ENCODE measurements at regions not wholly inside any gene's neighbourhood (a gene's known extent, or its start where the extent isn't known, plus 50 kb on each side); places are given as distances from the start of the nearest gene placed in this dataset.

DNA sequence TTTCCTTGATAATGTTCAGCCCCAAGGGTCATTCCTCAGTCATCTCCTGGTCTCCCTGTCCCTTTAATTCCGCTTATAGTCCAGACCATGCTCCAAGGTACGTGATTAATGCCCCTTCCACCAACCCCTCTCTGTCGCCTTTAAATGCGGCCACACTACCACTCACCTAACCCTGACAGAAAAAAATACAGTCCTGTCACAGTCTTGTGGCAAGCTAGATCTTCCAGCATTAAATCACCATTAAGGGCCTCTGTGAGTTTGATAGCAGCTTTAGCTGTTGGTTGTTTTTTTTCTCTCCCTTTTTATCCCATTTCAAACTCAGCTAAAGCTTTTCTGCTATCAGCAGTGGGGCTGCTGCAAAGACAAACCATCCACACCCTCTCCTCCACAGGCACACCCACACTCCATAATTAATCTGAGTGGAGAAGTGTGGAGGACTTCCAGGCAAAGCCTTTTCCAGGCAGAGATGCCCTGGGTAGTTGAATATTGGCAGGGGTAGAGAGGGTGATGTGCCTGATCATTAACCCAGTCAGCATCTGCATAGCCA, 522.7 kb upstream of the CLINT1 start:
- no peaks in the 10 kb centered on the region; the same call in 1 of the 2 replicates for H3K4me1 ChIP-seq (ENCODE audit: insufficient read depth, low read length)
- 92% methylated on average over 4 of the region's 4 CpGs for WGBS
- H3K9ac ChIP-seq (ENCODE audit: low read depth, low read length), result no peak overlapping the region

GRCh38 chr5:158380661-158381060, 521.7 kb upstream of the CLINT1 start:
- 95% methylated on average over 5 of the region's 5 CpGs for WGBS
- no peaks in the 10 kb centered on the region; the same call in 1 of the 2 replicates for H3K4me1 ChIP-seq (ENCODE audit: insufficient read depth, low read length)
- H3K27ac ChIP-seq (ENCODE audit: low read depth, low read length), result no peak overlapping the region
- H3K27me3 ChIP-seq (ENCODE audit: insufficient read depth, low read length), result no peaks in the 10 kb centered on the region
- H3K9ac ChIP-seq (ENCODE audit: low read depth, low read length), result no peak overlapping the region
- H3K4me3 ChIP-seq (ENCODE audit: low read length), result no peak overlapping the region
- H3K36me3 ChIP-seq (ENCODE audit: insufficient read depth, low read length), result no peaks in the 10 kb centered on the region
- H3K9me3 ChIP-seq (ENCODE audit: insufficient read depth, low read depth, low read length), result peaks cover 8% of the 10 kb centered on the region

More for the DNA sequence above, 522.7 kb upstream of the CLINT1 start:
- Histone ChIP-seq H3K27ac (ENCODE audit: low read depth, low read length) (no peak overlapping the region), H3K36me3 (ENCODE audit: insufficient read depth, low read length) (no peaks in the 10 kb centered on the region), H3K4me3 (ENCODE audit: low read length) (no peak overlapping the region), H3K9me3 (ENCODE audit: insufficient read depth, low read depth, low read length) (peaks cover 8% of the 10 kb centered on the region), H3K27me3 (ENCODE audit: insufficient read depth, low read length) (no peaks in the 10 kb centered on the region)

GRCh38 chr5:158378931-158379330, 520.0 kb upstream of the CLINT1 start:
- H3K4me1 ChIP-seq (ENCODE audit: insufficient read depth, low read length), result no peaks in the 10 kb centered on the region; the same call in 1 of the 2 replicates
- no peak overlapping the region for H3K4me3 ChIP-seq (ENCODE audit: low read length)
- no peak overlapping the region for H3K27ac ChIP-seq (ENCODE audit: low read depth, low read length)
- no peak overlapping the region for H3K9ac ChIP-seq (ENCODE audit: low read depth, low read length)
- H3K36me3 ChIP-seq (ENCODE audit: insufficient read depth, low read length), result no peaks in the 10 kb centered on the region
- H3K27me3 ChIP-seq (ENCODE audit: insufficient read depth, low read length), result no peaks in the 10 kb centered on the region
- H3K9me3 ChIP-seq (ENCODE audit: insufficient read depth, low read depth, low read length), result peaks cover 8% of the 10 kb centered on the region
- 65% methylated on average over 4 of the region's 4 CpGs for WGBS

GRCh38 chr5:158376679-158377078, 517.7 kb upstream of the CLINT1 start:
- Histone ChIP-seq H3K4me3 (ENCODE audit: low read length) (no peak overlapping the region), H3K9me3 (ENCODE audit: insufficient read depth, low read depth, low read length) (peaks cover 8% of the 10 kb centered on the region), H3K27me3 (ENCODE audit: insufficient read depth, low read length) (no peaks in the 10 kb centered on the region), H3K36me3 (ENCODE audit: insufficient read depth, low read length) (no peaks in the 10 kb centered on the region), H3K27ac (ENCODE audit: low read depth, low read length) (no peak overlapping the region), H3K9ac (ENCODE audit: low read depth, low read length) (no peak overlapping the region), H3K4me1 (ENCODE audit: insufficient read depth, low read length) (no peaks in the 10 kb centered on the region)

- WGBS, result 91% methylated on average over 3 of the region's 3 CpGs
- Histone ChIP-seq H3K4me3 (ENCODE audit: low read length) (no peak overlapping the region), H3K9ac (ENCODE audit: low read depth, low read length) (no peak overlapping the region), H3K9me3 (ENCODE audit: insufficient read depth, low read depth, low read length) (peaks cover 8% of the 10 kb centered on the region), H3K4me1 (ENCODE audit: insufficient read depth, low read length) (no peaks in the 10 kb centered on the region), H3K36me3 (ENCODE audit: insufficient read depth, low read length) (no peaks in the 10 kb centered on the region), H3K27me3 (ENCODE audit: insufficient read depth, low read length) (no peaks in the 10 kb centered on the region), H3K27ac (ENCODE audit: low read depth, low read length) (no peak overlapping the region)
Observed at GRCh38 chr5:158375531-158375930, 516.6 kb upstream of the CLINT1 start.

DNA sequence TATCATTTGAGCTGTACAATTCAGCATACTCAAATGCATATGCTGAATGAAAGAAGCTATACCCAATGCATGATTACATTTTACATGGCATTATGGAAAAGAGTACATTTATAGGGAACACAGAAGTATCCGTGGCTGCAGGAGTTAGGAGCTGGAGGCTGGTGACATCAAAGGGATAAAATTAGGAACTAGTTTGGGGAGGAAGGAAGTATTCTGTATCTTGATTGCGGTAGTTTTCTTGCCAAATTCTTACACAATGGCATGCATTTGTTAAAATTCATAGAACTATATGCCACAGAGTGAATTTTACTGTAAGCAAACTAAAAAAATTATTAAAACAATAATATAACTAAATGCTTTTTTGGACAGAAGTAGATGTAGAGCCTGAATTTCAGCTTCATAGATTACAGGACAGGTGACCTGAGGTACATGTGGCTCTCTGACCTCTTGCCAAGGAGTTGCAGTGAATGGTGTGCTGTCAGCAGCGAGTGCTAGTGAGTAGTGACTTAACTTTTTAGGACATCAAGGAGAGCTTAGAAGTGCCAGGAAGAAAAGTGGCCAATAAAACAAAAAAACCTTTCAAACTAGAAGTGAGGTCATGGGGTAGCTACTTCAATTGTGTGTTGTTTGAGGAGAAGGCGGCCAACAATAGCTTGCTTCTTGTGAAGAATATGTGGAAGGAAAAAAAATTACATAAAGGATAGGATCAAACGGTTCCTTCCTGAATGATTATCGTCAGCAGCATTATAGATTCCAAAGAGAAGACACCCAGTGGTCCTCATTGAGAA, 514.9 kb upstream of the CLINT1 start:
- H3K4me1 ChIP-seq (ENCODE audit: insufficient read depth, low read length), result peaks cover 3% of the 10 kb centered on the region; the same call in 1 of the 2 replicates
- no peak overlapping the region for H3K9ac ChIP-seq (ENCODE audit: low read depth, low read length)
- WGBS, result 94% methylated on average over 5 of the region's 6 CpGs
- no peak overlapping the region for H3K4me3 ChIP-seq (ENCODE audit: low read length)
- H3K27me3 ChIP-seq (ENCODE audit: insufficient read depth, low read length), result no peaks in the 10 kb centered on the region
- no peaks in the 10 kb centered on the region for H3K36me3 ChIP-seq (ENCODE audit: insufficient read depth, low read length)
- no peak overlapping the region for H3K27ac ChIP-seq (ENCODE audit: low read depth, low read length)
- H3K9me3 ChIP-seq (ENCODE audit: insufficient read depth, low read depth, low read length), result peaks cover 8% of the 10 kb centered on the region

GRCh38 chr5:158369241-158369640, 510.3 kb upstream of the CLINT1 start:
- WGBS, result 93% methylated on average over 4 of the region's 4 CpGs
- Histone ChIP-seq H3K4me3 (ENCODE audit: low read length) (no peak overlapping the region), H3K27me3 (ENCODE audit: insufficient read depth, low read length) (no peaks in the 10 kb centered on the region), H3K9ac (ENCODE audit: low read depth, low read length) (no peak overlapping the region), H3K36me3 (ENCODE audit: insufficient read depth, low read length) (no peaks in the 10 kb centered on the region), H3K27ac (ENCODE audit: low read depth, low read length) (no peak overlapping the region), H3K4me1 (ENCODE audit: insufficient read depth, low read length) (peaks cover 15% of the 10 kb centered on the region), H3K9me3 (ENCODE audit: insufficient read depth, low read depth, low read length) (no peaks in the 10 kb centered on the region)

DNA sequence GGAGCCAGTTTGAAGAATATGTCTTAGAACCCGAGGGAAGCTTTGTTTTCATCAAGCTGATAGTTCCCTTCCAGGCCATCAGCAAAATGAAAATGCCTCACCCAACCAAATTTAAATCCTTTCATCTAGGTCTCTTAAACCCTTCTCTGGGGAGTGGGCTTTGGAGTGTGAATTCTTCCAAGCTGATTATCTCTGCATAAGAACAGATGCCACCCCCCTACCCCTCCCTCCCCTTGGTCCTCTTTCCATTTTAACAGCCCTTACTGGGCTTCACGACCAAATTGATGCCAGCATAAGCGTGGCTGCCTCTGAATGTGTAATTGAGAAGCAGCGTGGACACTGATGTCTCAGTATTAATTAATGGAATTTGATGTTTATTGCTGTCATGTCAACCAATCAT, 509.7 kb upstream of the CLINT1 start:
- Histone ChIP-seq H3K27me3 (ENCODE audit: insufficient read depth, low read length) (no peaks in the 10 kb centered on the region), H3K9me3 (ENCODE audit: insufficient read depth, low read depth, low read length) (no peaks in the 10 kb centered on the region), H3K9ac (ENCODE audit: low read depth, low read length) (no peak overlapping the region), H3K27ac (ENCODE audit: low read depth, low read length) (no peak overlapping the region), H3K4me3 (ENCODE audit: low read length) (no peak overlapping the region), H3K4me1 (ENCODE audit: insufficient read depth, low read length) (peaks cover 15% of the 10 kb centered on the region), H3K36me3 (ENCODE audit: insufficient read depth, low read length) (no peaks in the 10 kb centered on the region)
- 72% methylated on average over 4 of the region's 4 CpGs for WGBS

- no peaks in the 10 kb centered on the region for H3K36me3 ChIP-seq (ENCODE audit: insufficient read depth, low read length)
- no peak overlapping the region for H3K4me3 ChIP-seq (ENCODE audit: low read length)
- 51% methylated on average over 4 of the region's 4 CpGs for WGBS
- H3K4me1 ChIP-seq (ENCODE audit: insufficient read depth, low read length), result peaks cover 15% of the 10 kb centered on the region
- no peak overlapping the region for H3K9ac ChIP-seq (ENCODE audit: low read depth, low read length)
- H3K27ac ChIP-seq (ENCODE audit: low read depth, low read length), result no peak overlapping the region
- no peaks in the 10 kb centered on the region for H3K27me3 ChIP-seq (ENCODE audit: insufficient read depth, low read length)
- H3K9me3 ChIP-seq (ENCODE audit: insufficient read depth, low read depth, low read length), result no peaks in the 10 kb centered on the region
Observed at GRCh38 chr5:158364367-158364766, 505.4 kb upstream of the CLINT1 start.

- Histone ChIP-seq H3K27me3 (ENCODE audit: insufficient read depth, low read length) (no peaks in the 10 kb centered on the region), H3K4me1 (ENCODE audit: insufficient read depth, low read length) (no peaks in the 10 kb centered on the region), H3K9me3 (ENCODE audit: insufficient read depth, low read depth, low read length) (peaks cover 5% of the 10 kb centered on the region; the same call in 1 of the 2 replicates), H3K4me3 (ENCODE audit: low read length) (no peak overlapping the region), H3K9ac (ENCODE audit: low read depth, low read length) (no peak overlapping the region), H3K36me3 (ENCODE audit: insufficient read depth, low read length) (no peaks in the 10 kb centered on the region), H3K27ac (ENCODE audit: low read depth, low read length) (no peak overlapping the region)
Observed at GRCh38 chr5:158354958-158355357, 496.0 kb upstream of the CLINT1 start.

- no peaks in the 10 kb centered on the region for H3K36me3 ChIP-seq (ENCODE audit: insufficient read depth, low read length)
- no peak overlapping the region for H3K27ac ChIP-seq (ENCODE audit: low read depth, low read length)
- WGBS, result 98% methylated on average over 6 of the region's 6 CpGs
- H3K4me3 ChIP-seq (ENCODE audit: low read length), result no peak overlapping the region
- H3K9me3 ChIP-seq (ENCODE audit: insufficient read depth, low read depth, low read length), result peaks cover 5% of the 10 kb centered on the region; the same call in 1 of the 2 replicates
- no peaks in the 10 kb centered on the region for H3K27me3 ChIP-seq (ENCODE audit: insufficient read depth, low read length)
- no peak overlapping the region for H3K9ac ChIP-seq (ENCODE audit: low read depth, low read length)
- H3K4me1 ChIP-seq (ENCODE audit: insufficient read depth, low read length), result no peaks in the 10 kb centered on the region
Observed at GRCh38 chr5:158351485-158352125, 492.7 kb upstream of the CLINT1 start.
